Right lobe of liver (tissue), 6 donors: ENCODE measurements at regions not wholly inside any gene's neighbourhood (a gene's known extent, or its start where the extent isn't known, plus 50 kb on each side); places are given as distances from the start of the nearest gene placed in this dataset.

Experiments used
- ATAC-seq, 4 donors: fragments of 200-7000 bp; cut with Tn5 transposase; one replicate each; pipeline ENCODE4 v1.9.1; 2020; ENCODE audit warnings: mild to moderate bottlenecking in 4 of 4, moderate library complexity in 4 of 4
- DNase-seq, 3 donors: peaks; one replicate each; pipeline ENCODE4 v3.0.0-alpha.2; 2020
- H3K27ac ChIP-seq, 3 donors: fragments of 200-600 bp; one replicate each; pipeline ENCODE4 v1.8.0; 2022
- H3K27me3 ChIP-seq, 2 donors: fragments of 200-600 bp; one replicate each; pipeline ENCODE4 v1.8.0; 2022
- H3K36me3 ChIP-seq, 4 donors: fragments of 200-600 bp; sonication (generic) in 1 of 4; one replicate each; pipeline versions ENCODE4 v1.5.1 to v1.8.0; 2017 to 2022; ENCODE audit warnings: control low read depth in 1 of 4
- H3K4me1 ChIP-seq, 4 donors: fragments of 200-600 bp; sonication (generic) in 1 of 4; one replicate each; pipeline versions ENCODE4 v1.5.1 to v1.8.0; 2017 to 2022; ENCODE audit warnings: control low read depth in 1 of 4
- H3K4me3 ChIP-seq, 3 donors: fragments of 200-600 bp; one replicate each; pipeline ENCODE4 v1.8.0; 2022
- H3K9me3 ChIP-seq, 4 donors: fragments of 200-600 bp; sonication (generic) in 1 of 4; one replicate each; pipeline versions ENCODE4 v1.5.1 to v1.8.0; 2017 to 2022; ENCODE audit warnings: control low read depth in 1 of 4
- CTCF ChIP-seq, 4 donors: fragments of 200-600 bp in 3 of 4; fragments of 450-650 bp in 1 of 4; IDR thresholded peaks; one replicate each; pipeline versions ENCODE4 v1.5.1 to v1.8.0; 2016 to 2022; ENCODE audit warnings: antibody characterized with exemption in 4 of 4, mild to moderate bottlenecking in 2 of 4
- POLR2A ChIP-seq: fragments of 450-650 bp; IDR thresholded peaks from one replicate; pipeline ENCODE4 v1.6.1; 2017; ENCODE audit warnings: antibody characterized with exemption, mild to moderate bottlenecking
- WGBS: methylation state at CpG from one replicate; pipeline ENCODE4 v1.1.6; 2018; ENCODE audit warnings: low coverage, low lambda C conversion rate; ENCODE audit not compliant: insufficient coverage; ENCODE audit errors: missing lambda C conversion rate; 5-methylcytosine and 5-hydroxymethylcytosine counted together
- intact Hi-C, 2 donors: fragments of 100-400 bp; cut with DNase I; formaldehyde crosslinking; loops; one replicate each; pipeline versions ENCODE4 v1.11.2 to v1.14.1; 2022
- donor health status: DM: no; HTN: yes; CAD: no.
- donor health status: DM: no; HTN: no; CAD: no.
- donor health status: DM: no; HTN: no; CAD: no.
- donor health status: DM: no; HTN: yes; CAD: no.
- donor health status: DM: no; HTN: yes; CAD: no.

- DNase-seq, result no peak
- H3K4me1 ChIP-seq, result no peaks in the 10 kb centered on the region
- ATAC-seq, result peak in 1 of 4 donors; percentile 48
- TF ChIP-seq POLR2A (no peak), CTCF (IDR thresholded peaks at IDR 0.05) (no peak)
- H3K4me3 ChIP-seq, result no peak overlapping the region
- no peaks in the 10 kb centered on the region for H3K27me3 ChIP-seq
- no peak overlapping the region for H3K27ac ChIP-seq
- no peaks in the 10 kb centered on the region for H3K36me3 ChIP-seq
- no peaks in the 10 kb centered on the region for H3K9me3 ChIP-seq
- intact Hi-C loops, result no loop called here
- WGBS, result 90% methylated on average over 2 of the region's 2 CpGs
Observed at GRCh38 chr4:110357521-110357920, 118.4 kb upstream of the ENPEP start.

- WGBS, result 11% methylated on average over 4 of the region's 4 CpGs
- TF ChIP-seq POLR2A, result no peak
- no peak for TF ChIP-seq CTCF (IDR thresholded peaks at IDR 0.05)
- Histone ChIP-seq H3K27ac (no peak overlapping the region), H3K27me3 (no peaks in the 10 kb centered on the region), H3K4me1 (no peaks in the 10 kb centered on the region), H3K36me3 (no peaks in the 10 kb centered on the region), H3K4me3 (no peak overlapping the region), H3K9me3 (no peaks in the 10 kb centered on the region)
- intact Hi-C loops, result no loop called here
- DNase-seq (no peak), ATAC-seq (peak; percentile 38 to 78 (median 65))
Observed at GRCh38 chr4:110354460-110354859, 121.5 kb upstream of the ENPEP start.

GRCh38 chr4:110352670-110353442 is 123.1 kb upstream of the ENPEP start:
- H3K27me3 ChIP-seq, result no peaks in the 10 kb centered on the region
- ATAC-seq (no peak), DNase-seq (no peak)
- H3K9me3 ChIP-seq, result no peaks in the 10 kb centered on the region
- H3K4me3 ChIP-seq, result no peak overlapping the region
- TF ChIP-seq CTCF (IDR thresholded peaks at IDR 0.05) (no peak), POLR2A (no peak)
- H3K36me3 ChIP-seq, result no peaks in the 10 kb centered on the region
- peaks cover 0 to 15% (median 5%) of the 10 kb centered on the region in 4 donors for H3K4me1 ChIP-seq
- WGBS, result 71% methylated on average over 5 of the region's 5 CpGs
- H3K27ac ChIP-seq, result no peak overlapping the region
- intact Hi-C loops, result no loop called here

DNA sequence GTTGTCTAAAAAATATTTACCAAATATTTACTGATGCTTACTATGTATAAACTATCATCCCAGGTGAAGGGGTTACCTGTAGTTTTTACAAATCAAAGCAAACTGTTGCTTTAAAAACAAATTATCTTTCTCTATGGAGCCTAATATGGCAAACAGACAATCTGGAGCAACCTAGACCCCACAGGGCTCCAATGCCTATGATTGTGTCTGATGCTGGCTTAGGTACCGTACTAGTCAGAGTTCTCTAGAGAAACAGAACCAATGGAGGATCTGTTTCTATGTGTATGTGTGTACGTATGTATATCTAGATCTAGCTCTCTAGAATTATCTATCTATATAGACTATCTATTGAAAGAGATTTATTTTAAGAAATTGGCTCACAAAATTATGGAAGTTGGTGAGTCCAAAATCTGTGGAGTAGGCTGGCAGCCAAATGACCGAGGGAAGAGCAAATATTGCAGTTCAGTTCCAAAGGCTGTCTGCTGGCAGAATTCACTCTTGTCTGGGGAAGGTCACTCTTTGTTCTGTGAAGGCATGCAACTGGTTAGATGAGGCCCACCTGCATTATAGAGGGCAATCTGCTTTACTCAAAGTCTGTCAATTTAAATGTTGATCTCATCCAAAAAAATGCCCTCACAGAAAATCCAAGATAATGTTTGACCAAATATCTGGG is 127.1 kb upstream of the ENPEP start:
- H3K36me3 ChIP-seq, result no peaks in the 10 kb centered on the region
- H3K4me3 ChIP-seq, result no peak overlapping the region
- WGBS, result 45% methylated on average over 3 of the region's 3 CpGs
- TF ChIP-seq CTCF (IDR thresholded peaks at IDR 0.05), result no peak
- no peak for TF ChIP-seq POLR2A
- ATAC-seq (peak; percentile 88 to 94 (median 88)), DNase-seq (peak; percentile 57 to 84 (median 64))
- peaks cover 0 to 27% (median 5%) of the 10 kb centered on the region in 4 donors for H3K4me1 ChIP-seq
- intact Hi-C loops, result no loop called here
- H3K27ac ChIP-seq, result peak overlapping the region in 2 of 3 donors; percentile 54 to 61
- no peaks in the 10 kb centered on the region for H3K9me3 ChIP-seq
- no peaks in the 10 kb centered on the region for H3K27me3 ChIP-seq
